Stimulated activated CD8-positive, alpha-beta memory T cell treated with anti-CD3 and anti-CD28 coated beads, Interleukin-4, amount 100 ng/mL, for 48 hours (primary cell): ENCODE measurements at regions not wholly inside any gene's neighbourhood (a gene's known extent, or its start where the extent isn't known, plus 50 kb on each side); places are given as distances from the start of the nearest gene placed in this dataset.

Experiments
- DNase-seq: peaks from one replicate; pipeline ENCODE4 v3.0.0-alpha.2; 2020

DNA sequence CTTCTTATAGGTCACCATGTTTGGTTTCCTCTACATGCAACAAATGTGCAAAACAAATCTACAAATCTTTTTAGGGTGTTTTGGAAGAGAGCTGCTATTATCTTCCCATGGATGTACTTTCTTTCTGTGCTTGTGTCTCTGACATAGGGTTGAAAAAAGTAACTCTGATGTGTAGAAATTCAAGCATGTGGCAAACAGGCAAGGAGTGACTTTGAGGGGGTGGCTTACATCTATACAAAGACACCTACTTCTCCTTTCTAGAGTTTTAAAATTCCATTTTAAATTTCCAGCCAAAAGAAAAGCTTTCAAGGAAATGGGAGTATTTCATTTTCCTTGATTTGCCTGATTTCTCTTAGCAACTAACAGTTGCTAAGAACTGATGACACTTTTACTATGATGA lies 904.8 kb upstream of the CELF4 start:
- DNase-seq: no peak

DNA sequence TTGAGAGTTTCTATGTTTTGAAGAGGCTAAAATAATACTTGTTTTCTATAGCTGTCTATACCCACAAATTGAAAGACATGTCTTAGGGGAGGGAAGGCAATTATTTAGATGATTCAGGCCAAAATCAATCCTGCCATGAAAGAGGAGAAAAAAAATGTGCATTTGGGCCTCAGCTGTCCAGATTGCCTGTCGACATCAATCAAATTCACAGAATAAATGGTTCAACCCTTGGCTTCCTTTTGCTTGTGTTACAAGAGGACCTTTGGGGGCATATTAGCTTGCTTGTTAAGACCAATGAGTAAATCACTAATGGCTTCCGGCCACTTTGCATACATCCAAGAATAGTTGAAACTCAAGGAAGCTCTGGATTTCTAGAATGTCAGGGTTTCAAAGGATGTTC lies 900.8 kb upstream of the CELF4 start:
- DNase-seq: no peak

DNA sequence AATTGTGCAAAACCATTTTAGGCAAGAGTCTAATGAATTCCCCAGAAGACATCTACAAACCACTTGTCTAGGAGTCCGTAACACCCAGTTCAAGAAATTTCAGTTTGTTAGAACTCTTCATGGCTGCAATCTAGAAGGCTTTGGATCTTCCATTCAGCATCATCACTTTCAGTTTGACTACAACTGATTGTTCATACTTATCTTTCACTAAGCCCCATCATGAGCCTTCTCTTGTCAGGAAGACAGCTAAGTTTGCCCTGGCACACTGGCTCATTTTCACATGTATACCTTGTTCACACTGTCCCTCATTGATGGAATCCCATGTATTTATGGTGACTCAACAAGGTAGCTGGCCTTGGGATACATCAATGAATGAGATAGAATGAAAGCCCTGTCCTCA lies 898.4 kb upstream of the CELF4 start:
- no peak for DNase-seq

DNA sequence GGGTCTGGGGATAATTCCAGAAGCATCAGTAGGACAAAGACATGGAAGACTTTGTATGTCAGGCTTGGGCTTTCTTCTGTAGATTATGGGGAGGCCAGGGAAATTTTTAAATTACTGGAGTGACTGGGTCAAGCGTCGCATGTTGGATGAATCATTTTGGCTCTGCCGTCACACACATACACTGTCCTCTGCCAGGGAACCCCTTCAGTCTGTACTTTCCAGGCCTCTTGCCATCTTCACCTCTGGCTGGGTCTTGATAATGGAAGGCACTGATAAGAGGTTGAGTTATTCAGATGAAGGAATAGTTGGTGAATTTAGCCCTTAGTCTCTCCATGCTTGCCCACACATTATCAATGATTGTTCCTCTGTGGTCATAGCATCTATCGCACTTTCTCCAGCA lies 895.1 kb upstream of the CELF4 start:
- no peak for DNase-seq

DNA sequence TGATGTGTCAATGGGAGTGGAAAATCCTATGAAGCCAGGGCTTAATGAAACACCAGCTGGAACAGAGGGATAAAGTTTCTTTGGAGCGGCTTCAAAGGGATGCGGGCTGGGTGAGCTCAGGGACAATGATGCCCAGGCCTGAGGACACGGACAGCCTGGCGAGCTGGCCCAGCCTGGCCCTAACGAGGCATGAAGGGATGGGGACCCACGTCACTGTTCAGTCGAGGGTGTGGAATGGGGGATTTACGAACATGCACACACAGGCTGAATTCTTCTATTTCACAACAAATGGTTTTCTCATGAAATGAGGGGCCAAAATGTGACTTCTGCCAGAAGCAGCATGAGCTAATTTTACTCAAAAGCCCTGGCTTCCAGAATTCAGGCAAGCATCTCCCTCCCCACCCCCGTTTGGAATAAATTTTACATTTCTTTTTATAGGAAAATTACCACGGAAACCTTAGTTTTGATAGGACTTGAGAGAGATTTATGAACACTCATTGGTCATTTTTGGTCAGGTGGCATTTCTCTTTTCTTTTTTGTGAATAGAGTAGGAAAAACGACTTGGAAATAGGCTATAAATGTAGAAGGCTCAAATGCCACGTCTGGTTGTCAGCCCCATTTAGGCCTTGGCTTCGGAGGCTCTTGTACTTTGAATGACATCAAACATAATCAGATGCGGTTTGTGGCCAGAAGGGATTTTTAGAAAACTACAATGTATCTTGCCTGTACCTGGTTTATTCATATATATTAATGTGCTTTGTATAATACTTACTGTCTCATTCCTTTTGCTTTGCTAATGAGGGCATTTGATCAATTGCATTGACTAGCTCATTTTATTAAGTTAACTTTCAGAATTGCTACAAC lies 893.8 kb upstream of the CELF4 start:
- no peak for DNase-seq

DNA sequence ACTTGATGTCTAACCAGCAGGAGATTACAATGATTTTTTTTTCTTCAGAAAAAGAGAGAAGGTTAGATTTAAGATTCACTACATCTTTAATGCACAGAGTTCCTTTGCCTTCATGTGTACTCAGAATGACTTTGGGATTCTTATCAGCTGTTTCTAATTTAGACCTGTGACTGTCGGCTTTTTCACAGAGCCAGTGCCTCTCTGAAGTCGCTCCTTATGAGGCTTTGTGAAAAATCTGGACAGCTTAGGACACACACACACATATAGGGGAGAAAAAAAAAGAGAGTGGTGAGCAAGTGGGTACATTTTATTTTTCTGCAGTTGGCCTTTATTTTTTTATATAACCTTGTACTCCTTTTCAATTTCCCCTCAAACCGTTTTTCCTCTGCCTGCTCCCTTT lies 893.1 kb upstream of the CELF4 start:
- DNase-seq: no peak

DNA sequence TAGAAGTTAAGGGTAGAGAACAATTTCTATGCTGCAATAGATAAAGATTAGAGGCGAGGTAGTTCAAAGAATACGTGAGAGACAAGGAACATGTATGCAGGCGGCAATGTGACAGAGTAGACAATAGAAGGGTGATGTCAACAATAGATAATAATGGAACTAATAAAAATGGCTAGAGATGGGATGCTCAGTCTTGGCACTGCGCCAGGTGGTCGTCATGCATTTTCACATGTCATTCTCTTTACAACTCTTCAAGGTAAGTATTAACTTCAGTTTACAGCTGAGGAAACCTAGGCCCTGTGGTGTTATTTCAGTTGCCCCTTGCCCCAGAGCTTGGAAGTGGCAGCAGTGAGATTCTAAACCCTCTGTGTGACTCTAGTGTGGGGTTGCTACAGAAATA lies 890.7 kb upstream of the CELF4 start:
- no peak for DNase-seq

DNA sequence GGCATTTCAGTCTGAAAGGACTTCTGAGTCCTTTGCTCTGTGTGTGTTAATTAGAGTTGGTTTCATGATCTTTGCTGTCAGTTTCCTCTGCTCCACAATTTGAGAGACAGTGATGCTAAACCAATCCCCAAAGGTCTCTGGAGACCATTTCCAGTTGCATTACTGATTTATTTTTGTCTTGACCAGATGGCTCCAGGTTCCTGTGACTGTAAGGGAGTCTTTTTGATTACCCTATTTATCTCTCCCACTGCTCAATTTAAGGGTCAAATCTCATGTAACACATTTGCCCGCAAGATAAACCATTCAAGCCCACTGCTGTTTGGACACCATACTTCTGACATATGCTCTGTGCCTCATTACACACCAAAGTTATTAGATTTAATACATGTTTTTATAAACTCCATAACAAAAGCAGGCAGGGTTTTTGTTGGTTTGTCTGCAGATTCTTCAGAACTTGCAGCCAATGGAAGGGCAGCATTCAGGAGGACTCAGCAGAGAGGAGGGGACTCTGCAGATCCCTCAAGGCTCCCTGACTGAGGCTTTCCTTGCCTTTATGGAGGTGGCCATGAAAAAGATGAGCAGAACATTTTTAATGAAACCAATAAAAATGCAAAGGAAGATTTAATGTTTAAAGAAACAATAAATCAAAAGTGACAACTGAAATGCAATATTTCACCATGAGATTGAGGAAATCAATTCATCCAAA lies 889.3 kb upstream of the CELF4 start:
- no peak for DNase-seq

DNA sequence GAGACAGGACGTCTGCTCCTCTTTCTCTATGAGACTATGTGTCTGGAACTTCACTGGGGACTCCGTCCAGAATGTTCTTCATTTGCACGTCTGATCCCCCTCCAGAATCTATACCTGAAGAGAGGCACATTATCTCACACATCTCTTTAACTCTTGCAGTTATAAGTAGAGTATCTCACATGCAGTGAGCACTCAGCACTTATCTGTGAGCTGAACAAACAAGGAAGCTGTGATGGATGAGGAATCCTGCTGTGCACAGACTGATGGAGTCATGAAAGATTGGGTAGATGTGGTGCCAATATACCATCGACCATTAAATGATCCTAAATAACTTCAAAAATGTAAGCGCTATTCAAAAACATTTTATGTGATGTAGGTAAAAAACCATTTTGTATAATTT lies 888.3 kb upstream of the CELF4 start:
- DNase-seq: no peak

DNA sequence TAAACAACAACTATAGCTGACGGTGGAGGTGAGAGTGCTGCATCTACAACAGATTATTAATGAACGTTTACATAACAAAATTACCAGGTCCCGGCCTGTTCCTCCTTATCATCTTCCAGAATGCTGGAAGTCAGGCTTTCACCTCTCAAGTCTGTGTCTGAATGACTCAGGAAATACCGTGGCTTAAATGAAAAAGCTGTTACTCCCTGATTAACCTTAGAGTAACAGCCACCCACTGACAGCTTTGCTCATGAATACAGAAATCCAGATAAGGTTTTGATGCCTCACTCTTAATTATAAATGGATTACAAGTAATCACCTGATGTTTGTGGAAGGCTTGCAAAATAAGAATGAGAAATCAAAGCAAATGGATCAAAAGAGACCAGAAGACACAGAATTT lies 885.3 kb upstream of the CELF4 start:
- DNase-seq: no peak

DNA sequence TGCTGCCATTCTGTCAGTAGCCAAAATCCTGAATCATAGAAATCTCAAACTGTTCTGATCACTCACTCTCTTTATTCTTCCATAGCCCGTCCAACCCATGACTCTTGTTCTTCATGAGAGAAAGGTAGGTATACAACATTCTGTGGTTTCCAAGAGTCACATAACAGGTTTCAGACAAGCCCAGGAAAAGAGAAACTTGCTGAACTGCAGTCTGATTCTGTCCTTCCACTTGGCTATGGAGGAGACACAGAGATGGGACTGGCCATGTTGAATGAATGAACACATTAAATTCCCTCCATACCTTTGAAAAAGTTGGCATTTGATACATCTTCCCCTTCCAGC lies 880.2 kb upstream of the CELF4 start:
- no peak for DNase-seq

DNA sequence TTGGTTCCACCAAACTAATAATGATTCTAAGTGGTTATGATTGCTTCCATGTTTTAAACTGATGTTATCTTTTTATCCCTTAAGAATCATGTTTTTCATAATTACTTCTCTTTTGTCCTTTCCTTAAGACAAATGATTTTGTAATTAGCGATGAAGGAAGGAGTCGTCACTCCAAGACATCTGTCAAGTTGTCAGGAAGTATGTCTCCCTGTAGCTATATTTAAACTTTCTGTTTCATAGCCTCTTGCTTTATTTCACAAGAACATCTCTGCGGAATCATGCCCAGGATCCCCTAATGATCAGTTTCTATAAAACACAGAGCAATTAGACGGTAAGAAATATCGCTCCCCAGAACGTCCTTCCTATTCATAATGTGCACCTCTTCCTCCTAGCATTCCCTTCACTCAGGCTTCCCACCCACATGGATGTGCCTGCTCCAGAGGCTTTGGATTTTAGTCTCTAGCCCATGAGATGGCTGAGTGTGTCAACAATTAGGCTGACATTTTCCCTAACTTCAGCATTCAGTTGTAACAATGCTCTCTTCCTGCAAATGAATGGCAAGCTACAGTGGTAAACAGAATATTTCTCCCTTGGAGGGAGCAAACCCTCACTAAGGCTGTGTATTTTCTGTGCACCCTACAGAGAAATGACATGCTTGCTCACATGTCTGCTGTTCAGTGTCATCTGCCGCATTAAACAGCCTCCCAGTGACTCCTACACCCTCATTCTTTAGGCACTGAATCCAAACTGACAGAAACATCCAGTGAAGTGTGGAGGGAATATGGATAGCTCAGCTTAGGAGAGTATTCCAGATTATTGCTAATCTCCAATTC lies 879.6 kb upstream of the CELF4 start:
- no peak for DNase-seq

DNA sequence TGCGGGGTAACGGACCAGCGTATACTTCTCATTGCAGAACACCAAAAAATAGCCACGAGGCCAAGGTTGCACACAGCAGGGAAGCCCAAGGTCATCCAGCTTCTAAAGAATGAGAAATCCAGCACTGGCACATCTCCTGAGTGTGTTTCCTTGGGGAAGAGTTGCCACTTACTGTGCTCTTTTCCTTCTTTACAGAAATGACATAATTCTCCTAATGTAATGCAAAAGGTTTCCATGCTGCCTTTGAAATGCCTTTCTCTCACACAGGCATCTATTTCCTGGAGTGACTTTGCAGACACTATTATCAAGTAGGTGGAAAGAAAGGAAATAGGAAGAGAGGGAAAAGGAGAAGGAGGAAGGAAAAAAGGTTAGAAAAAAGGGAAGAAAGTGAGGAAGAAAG lies 862.1 kb upstream of the CELF4 start:
- no peak for DNase-seq

DNA sequence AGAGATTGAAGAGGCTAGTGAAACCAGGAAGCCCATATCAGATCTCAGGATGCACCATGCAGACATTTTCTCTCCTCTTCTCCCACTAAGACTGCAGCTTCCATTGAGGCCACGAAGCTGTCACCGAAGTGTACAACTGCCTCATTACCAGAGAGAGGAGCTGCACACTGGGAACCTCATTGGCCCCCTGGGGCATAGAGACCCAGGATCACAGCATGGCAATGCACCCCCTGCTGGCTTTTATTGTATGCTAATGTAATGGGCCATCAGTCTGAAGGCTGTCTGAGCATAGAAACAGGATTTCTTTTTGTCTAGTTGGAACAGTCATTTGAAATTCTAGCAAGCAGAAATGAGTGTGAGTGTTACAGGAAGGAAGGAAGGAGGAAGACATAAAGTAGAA lies 861.6 kb upstream of the CELF4 start:
- no peak for DNase-seq

DNA sequence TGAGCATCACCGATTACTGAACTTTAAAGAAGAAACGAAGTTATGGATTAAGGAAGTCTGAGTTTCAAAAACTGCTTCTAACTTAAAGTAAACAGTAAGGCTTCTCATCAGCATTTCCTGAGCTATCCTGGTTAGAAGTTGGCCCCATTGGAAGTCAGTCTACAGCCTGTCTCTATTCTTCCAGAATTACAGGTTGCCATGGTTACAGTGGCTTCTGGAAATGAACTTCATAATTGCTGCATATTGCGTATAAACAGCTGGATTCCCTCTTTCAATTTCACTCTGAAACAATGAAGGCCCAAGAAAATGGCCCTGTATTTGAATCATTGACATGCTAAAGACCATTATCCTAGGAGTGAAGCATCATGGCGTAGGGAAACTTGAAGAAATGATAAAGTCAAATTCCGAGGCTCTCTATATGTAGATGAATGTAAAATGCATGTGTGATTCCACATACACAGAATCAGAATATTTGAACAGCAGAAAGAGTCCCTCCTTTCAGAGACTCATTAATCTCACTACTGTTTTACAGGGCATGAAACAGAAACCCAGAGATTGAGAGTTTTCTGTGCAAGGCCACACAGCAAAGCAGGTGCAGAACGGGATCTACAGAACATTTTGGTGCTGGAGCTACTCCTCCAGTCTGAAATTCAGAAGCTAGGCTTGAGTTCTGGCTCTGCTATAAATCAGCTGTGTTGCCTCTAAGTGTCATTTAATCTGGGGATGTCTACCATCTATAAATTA lies 856.4 kb upstream of the CELF4 start:
- DNase-seq: no peak

DNA sequence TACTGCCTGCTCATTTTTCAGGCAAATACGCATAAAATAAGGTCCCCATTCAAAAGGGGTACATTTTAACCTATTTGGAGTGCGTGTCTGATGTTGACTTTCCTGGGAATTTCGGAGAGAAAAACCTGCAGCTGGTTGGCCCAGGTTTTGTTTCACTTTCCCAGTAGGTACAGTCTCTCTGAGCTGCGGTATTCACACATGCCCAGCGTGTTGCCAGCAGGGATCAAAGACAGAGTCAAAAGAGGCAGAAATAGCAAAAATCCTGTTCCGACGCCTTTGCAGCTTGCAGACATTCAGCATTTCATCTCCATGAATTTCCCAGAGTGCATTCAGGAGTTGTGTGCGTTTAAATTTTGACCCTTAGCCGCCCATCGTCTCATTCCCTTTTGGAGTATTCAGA lies 855.4 kb upstream of the CELF4 start:
- DNase-seq: no peak

DNA sequence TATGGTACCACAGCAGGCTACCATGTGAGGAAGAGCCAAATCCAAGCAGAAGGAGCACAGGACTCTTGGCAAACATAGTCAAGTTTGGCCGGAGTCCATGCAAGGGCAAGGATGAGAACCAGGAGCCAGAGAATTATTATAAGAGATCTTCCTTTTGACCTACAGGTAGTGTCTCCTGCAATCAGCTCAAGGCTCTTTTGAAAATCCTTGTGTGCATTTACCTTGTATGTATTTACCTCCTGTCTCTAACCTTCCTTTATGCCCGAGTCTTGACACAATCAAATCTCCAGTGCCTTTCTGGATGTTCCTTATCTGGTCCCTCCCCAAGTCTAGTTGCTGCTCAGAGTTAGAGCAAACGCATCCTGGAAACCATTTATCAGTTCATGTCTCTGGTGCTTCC lies 855.0 kb upstream of the CELF4 start:
- DNase-seq: no peak

DNA sequence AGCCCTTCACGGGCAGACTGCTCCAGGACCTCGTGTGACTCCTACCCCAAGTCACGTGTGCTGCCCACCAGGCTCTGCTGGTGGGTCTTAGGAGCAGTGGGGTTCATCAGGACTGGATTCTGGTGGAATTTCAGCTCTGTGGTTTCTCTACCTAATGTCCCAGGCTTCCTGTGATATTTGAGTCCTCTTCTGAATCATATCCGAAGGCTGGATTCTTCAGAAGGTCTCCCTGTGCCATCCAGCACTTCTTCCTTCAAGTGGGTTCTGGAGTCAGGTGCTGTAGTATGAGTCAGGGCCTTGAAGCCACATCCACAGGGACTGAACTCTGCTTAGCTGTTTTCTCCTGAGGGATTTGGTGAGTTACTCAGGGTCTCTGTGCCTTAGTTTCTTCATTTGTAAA lies 850.2 kb upstream of the CELF4 start:
- DNase-seq: no peak

DNA sequence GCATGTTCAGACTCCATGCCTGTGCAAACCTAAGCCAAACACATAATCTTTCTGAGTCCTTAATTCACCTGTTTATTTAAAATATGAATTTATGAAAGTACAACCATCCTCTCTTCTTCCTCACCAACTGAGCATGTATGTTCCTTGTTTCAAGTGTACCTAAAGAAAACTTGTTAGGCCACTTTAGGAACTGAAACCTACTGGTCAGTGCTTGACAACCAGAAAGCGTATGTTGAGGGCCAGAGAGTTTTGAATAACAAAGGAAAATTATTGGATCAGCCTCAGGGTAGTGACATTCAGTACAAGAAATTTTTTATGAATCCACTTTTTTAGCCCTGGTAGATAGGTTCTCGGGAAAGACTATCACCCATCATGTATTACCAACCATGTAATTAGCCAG lies 847.6 kb upstream of the CELF4 start:
- no peak for DNase-seq

DNA sequence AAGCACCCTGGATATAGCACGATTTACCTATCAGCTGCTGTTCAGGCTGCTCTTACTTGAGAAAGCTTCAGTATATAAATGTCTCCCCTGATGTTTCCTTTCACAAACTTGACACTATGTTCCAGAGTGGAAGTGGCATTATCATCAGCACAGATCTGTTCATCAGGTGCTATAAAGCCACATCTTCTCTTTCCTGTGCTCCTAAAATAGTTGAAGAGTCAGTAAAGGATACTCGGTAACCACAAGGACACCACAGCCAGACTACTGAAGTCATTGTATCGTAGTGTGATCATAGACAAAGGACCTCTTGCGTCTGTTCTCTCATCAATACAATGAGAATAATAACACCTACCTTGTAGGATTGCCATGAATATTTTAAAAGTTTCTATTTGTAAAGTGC lies 841.0 kb upstream of the CELF4 start:
- DNase-seq: no peak

DNA sequence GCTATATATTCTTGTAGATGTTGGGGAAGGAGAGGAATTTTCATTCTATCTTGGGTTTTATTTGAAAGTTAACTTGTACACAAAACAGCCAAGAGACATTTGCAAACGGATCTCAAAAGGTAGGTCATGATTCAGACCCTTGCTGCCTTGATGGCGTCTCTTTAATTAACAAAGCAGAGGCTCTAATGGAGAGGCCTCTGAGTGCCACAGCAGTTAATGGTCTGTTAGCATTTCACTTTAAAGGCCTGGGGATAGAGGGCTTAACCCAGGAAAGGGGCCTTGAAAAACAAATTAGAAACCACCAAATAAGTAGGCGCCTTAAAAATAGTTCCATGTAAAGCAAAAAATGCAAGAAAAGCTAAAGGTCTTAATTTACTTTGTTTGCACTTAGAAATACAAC lies 836.9 kb upstream of the CELF4 start:
- no peak for DNase-seq

DNA sequence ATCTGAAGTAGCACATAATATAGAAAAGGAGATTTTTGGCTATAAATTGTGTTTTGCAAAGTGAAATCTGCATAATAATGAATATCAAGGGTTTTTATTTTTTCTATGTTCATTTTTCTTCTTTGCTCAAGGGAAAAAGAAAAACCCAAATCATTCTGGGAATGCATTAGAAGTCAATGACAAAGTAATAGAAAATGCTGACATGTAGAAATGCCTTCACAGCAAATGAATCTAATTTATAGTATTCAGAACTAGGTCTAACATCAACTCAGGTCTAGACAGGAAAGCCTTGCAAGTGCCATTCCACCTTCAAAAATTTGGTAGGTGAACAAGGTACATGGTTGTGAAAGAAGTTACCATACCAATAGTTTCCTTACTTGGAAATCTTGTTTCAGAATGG lies 831.5 kb upstream of the CELF4 start:
- no peak for DNase-seq

DNA sequence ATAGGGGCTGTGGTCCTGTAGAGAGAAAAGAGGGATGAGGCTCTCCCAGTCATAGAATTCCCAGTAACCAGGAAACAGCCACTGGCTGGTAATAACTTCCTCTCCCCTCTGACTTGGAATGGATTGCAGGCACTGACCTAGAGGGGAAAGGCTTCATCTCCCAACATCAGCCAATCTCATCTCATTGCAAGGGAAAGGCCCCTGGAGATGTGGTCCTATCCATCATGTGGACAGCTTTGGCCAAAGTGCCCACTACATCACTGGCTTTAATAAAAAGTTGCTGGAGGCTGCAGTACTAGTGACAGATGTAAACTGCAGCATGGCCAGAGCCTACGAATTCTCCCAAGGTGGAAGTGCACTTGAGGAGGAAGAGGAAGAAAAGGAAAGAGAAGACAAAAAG lies 820.5 kb upstream of the CELF4 start:
- DNase-seq: no peak
